SK-N-SH treated with all-trans-retinoic acid at 6 μM for 48 hours (cell line): ENCODE measurements at regions not wholly inside any gene's neighbourhood (a gene's known extent, or its start where the extent isn't known, plus 50 kb on each side); places are given as distances from the start of the nearest gene placed in this dataset.

Source experiments
- BACH2 ChIP-seq: fragments of 250-450 bp; sonication (Bioruptor Pico); IDR thresholded peaks from 2 replicates; pipeline ENCODE4 v1.9.0; 2021; ENCODE audit warnings: mild to moderate bottlenecking, borderline replicate concordance
- CSDC2 ChIP-seq: fragments of 250-450 bp; sonication (Bioruptor Pico); IDR thresholded peaks from 2 replicates; pipeline ENCODE4 v1.5.0; 2020; ENCODE audit warnings: mild to moderate bottlenecking, moderate library complexity
- ESRRG ChIP-seq: fragments of 250-450 bp; sonication (Bioruptor Pico); IDR thresholded peaks from 2 replicates; pipeline ENCODE4 v1.6.1; 2021; ENCODE audit warnings: mild to moderate bottlenecking
- GLIS3 ChIP-seq: fragments of 250-450 bp; sonication (Bioruptor Pico); IDR thresholded peaks from 2 replicates; pipeline ENCODE4 v1.5.0; 2020; ENCODE audit warnings: mild to moderate bottlenecking, moderate library complexity
- PPARA ChIP-seq: fragments of 250-450 bp; sonication (Bioruptor Pico); IDR thresholded peaks from 2 replicates; pipeline ENCODE4 v1.5.0; 2020; ENCODE audit warnings: mild to moderate bottlenecking, borderline replicate concordance
- RARB ChIP-seq: fragments of 250-450 bp; sonication (Bioruptor Pico); IDR thresholded peaks from 2 replicates; pipeline ENCODE4 v1.8.0; 2021; ENCODE audit warnings: mild to moderate bottlenecking, moderate library complexity
- SNAI2 ChIP-seq: fragments of 250-450 bp; sonication (Bioruptor Pico); IDR thresholded peaks from 2 replicates; pipeline ENCODE4 v1.5.0; 2020; ENCODE audit warnings: mild to moderate bottlenecking, moderate library complexity
- TCF4 ChIP-seq: fragments of 250-450 bp; sonication (Bioruptor Pico); IDR thresholded peaks from 2 replicates; pipeline ENCODE4 v1.8.0; 2021; ENCODE audit warnings: mild to moderate bottlenecking, moderate library complexity, borderline replicate concordance
- ZFP3 ChIP-seq: fragments of 250-450 bp; sonication (Bioruptor Pico); IDR thresholded peaks from 2 replicates; pipeline ENCODE4 v1.5.0; 2020; ENCODE audit warnings: mild to moderate bottlenecking, moderate library complexity
- ZFP30 ChIP-seq: fragments of 450-650 bp; formaldehyde crosslinking; IDR thresholded peaks from 2 replicates; pipeline ENCODE4 v1.5.0; 2022; ENCODE audit warnings: mild to moderate bottlenecking, moderate library complexity
- ZNF70 ChIP-seq: fragments of 450-650 bp; formaldehyde crosslinking; IDR thresholded peaks from 2 replicates; pipeline ENCODE4 v1.5.0; 2020; ENCODE audit warnings: mild to moderate bottlenecking, moderate library complexity
- TF ChIP-seq, protein P1 (sequence below): fragments of 250-450 bp; sonication (Bioruptor Pico); IDR thresholded peaks from 2 replicates; pipeline ENCODE4 v1.5.1; 2021; ENCODE audit warnings: mild to moderate bottlenecking, moderate library complexity
- TF ChIP-seq, protein P2 (sequence below): fragments of 250-450 bp; sonication (Bioruptor Pico); IDR thresholded peaks from 2 replicates; pipeline ENCODE4 v1.8.0; 2020; ENCODE audit warnings: mild to moderate bottlenecking, moderate library complexity, borderline replicate concordance
- TF ChIP-seq, protein P3 (sequence below): fragments of 250-450 bp; sonication (Bioruptor Pico); IDR thresholded peaks from 2 replicates; pipeline ENCODE4 v1.5.1; 2020; ENCODE audit warnings: low read depth, mild to moderate bottlenecking, moderate library complexity

DNA sequence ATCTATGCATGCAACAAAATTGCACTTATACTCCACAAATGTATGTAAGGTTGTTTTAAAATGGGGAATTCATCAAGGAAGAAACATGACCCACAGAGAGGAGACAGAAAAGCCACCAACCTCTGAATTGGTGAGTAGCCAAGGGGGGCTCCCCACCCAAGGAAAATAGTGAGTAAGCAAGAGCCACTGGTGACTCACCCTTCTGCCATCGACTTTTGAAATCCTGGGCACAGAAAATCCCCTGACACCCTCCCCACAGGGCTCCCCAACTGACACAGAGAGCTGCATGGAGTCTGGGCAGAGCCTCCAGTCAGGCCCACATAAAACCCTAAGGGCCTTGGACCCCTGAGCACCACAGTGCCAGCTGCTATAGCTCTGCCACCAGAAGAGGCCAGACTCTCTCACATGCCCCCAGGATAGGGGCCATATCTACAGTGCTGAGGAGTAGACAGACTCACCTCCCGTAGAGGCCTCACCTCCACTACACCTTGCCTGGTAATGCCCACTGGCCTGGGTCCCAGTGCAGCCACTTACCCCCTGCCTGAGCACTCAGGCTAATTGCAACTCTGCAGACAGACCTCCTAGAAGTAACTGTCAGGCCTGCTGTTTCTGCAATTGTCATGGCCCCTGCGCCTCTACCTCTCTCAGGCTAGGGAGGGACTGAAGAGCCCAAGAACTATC lies 244.7 kb upstream of the WSB1 start:
- no peak for TF ChIP-seq ZFP3 (CRISPR knock-in tag)
- TF ChIP-seq, protein P1, sequence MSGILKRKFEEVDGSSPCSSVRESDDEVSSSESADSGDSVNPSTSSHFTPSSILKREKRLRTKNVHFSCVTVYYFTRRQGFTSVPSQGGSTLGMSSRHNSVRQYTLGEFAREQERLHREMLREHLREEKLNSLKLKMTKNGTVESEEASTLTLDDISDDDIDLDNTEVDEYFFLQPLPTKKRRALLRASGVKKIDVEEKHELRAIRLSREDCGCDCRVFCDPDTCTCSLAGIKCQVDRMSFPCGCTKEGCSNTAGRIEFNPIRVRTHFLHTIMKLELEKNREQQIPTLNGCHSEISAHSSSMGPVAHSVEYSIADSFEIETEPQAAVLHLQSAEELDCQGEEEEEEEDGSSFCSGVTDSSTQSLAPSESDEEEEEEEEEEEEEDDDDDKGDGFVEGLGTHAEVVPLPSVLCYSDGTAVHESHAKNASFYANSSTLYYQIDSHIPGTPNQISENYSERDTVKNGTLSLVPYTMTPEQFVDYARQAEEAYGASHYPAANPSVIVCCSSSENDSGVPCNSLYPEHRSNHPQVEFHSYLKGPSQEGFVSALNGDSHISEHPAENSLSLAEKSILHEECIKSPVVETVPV = no peak
- no peak for TF ChIP-seq BACH2 (CRISPR knock-in tag)
- TF ChIP-seq PPARA = no peak
- TF ChIP-seq ESRRG = no peak
- TF ChIP-seq, protein P2, sequence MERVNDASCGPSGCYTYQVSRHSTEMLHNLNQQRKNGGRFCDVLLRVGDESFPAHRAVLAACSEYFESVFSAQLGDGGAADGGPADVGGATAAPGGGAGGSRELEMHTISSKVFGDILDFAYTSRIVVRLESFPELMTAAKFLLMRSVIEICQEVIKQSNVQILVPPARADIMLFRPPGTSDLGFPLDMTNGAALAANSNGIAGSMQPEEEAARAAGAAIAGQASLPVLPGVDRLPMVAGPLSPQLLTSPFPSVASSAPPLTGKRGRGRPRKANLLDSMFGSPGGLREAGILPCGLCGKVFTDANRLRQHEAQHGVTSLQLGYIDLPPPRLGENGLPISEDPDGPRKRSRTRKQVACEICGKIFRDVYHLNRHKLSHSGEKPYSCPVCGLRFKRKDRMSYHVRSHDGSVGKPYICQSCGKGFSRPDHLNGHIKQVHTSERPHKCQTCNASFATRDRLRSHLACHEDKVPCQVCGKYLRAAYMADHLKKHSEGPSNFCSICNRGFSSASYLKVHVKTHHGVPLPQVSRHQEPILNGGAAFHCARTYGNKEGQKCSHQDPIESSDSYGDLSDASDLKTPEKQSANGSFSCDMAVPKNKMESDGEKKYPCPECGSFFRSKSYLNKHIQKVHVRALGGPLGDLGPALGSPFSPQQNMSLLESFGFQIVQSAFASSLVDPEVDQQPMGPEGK (CRISPR knock-in tag) = no peak
- TF ChIP-seq SNAI2 (CRISPR knock-in tag) = no peak
- TF ChIP-seq CSDC2 = no peak
- TF ChIP-seq TCF4 (CRISPR knock-in tag) = no peak
- TF ChIP-seq, protein P3, sequence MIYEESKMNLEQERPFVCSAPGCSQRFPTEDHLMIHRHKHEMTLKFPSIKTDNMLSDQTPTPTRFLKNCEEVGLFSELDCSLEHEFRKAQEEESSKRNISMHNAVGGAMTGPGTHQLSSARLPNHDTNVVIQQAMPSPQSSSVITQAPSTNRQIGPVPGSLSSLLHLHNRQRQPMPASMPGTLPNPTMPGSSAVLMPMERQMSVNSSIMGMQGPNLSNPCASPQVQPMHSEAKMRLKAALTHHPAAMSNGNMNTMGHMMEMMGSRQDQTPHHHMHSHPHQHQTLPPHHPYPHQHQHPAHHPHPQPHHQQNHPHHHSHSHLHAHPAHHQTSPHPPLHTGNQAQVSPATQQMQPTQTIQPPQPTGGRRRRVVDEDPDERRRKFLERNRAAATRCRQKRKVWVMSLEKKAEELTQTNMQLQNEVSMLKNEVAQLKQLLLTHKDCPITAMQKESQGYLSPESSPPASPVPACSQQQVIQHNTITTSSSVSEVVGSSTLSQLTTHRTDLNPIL (CRISPR knock-in tag) = no peak
- TF ChIP-seq GLIS3 = no peak
- no peak for TF ChIP-seq ZNF70 (CRISPR knock-in tag)
- TF ChIP-seq ZFP30 (CRISPR knock-in tag) = no peak
- TF ChIP-seq RARB (CRISPR knock-in tag) = no peak
